ENCODE measurements at regions not wholly inside any gene's neighbourhood (a gene's known extent, or its start where the extent isn't known, plus 50 kb on each side); places are given as distances from the start of the nearest gene placed in this dataset.

DNA sequence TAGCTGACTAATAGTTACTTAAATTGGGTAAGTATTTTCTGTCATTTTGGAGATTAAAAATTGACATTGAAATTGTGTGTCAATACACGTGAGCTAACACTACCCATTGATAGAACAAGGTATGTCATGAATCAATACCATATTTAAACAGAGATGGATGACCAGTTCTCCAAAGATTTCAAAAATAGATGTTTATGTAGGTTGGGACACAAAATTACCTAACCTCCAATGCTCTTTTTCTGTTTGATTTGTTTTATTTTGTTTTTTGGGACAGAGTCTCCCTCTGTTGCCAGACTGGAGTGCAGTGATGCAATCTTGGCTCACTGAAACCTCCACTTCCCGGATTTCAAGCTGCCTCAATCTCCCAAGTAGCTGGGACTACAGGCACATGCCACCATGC lies 1491.7 kb downstream of the GRIK2 start:
- no peak for TF ChIP-seq SP1 (IDR thresholded peaks at IDR 0.05; ENCODE audit: low read depth, low read length)
- TF ChIP-seq CHD4 (IDR thresholded peaks at IDR 0.05): no peak
- TF ChIP-seq, protein P1, sequence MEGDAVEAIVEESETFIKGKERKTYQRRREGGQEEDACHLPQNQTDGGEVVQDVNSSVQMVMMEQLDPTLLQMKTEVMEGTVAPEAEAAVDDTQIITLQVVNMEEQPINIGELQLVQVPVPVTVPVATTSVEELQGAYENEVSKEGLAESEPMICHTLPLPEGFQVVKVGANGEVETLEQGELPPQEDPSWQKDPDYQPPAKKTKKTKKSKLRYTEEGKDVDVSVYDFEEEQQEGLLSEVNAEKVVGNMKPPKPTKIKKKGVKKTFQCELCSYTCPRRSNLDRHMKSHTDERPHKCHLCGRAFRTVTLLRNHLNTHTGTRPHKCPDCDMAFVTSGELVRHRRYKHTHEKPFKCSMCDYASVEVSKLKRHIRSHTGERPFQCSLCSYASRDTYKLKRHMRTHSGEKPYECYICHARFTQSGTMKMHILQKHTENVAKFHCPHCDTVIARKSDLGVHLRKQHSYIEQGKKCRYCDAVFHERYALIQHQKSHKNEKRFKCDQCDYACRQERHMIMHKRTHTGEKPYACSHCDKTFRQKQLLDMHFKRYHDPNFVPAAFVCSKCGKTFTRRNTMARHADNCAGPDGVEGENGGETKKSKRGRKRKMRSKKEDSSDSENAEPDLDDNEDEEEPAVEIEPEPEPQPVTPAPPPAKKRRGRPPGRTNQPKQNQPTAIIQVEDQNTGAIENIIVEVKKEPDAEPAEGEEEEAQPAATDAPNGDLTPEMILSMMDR (IDR thresholded peaks at IDR 0.05 in 2 of 3, conservative IDR thresholded peaks at IDR 0.05 in 1 of 3; ENCODE audit: control insufficient read depth in 2 of 3, extremely low read depth in 1 of 3, insufficient read depth in 1 of 3, low read depth in 3 of 3, low read length in 3 of 3): no peak
- TF ChIP-seq SREBF1 (IDR thresholded peaks at IDR 0.05; ENCODE audit: low read length): no peak
- no peak for TF ChIP-seq ZNF24 (IDR thresholded peaks at IDR 0.05)
- TF ChIP-seq NFIC (IDR thresholded peaks at IDR 0.05; ENCODE audit: low read depth, low read length): no peak
